Skeletal muscle tissue (tissue), 4 donors: ENCODE measurements at regions not wholly inside any gene's neighbourhood (a gene's known extent, or its start where the extent isn't known, plus 50 kb on each side); places are given as distances from the start of the nearest gene placed in this dataset. TPM values are rescaled to one million over a fixed set of nuclear protein-coding genes. Genes with fewer than 3 reads are reported as not detected.

Experiments
- H3K27ac ChIP-seq: one replicate; pipeline ENCODE4 v1.7.0; 2013; ENCODE audit warnings: mild to moderate bottlenecking, low read depth, low read length, inconsistent platforms
- H3K27me3 ChIP-seq, 3 donors: one replicate each; pipeline ENCODE4 v1.7.0; 2013; ENCODE audit warnings: low read length in 3 of 3; ENCODE audit not compliant: control insufficient read depth in 3 of 3, insufficient read depth in 3 of 3
- H3K36me3 ChIP-seq, 3 donors: one replicate each; pipeline ENCODE4 v1.7.0; 2013; ENCODE audit warnings: low read length in 3 of 3; ENCODE audit not compliant: control insufficient read depth in 3 of 3, insufficient read depth in 3 of 3
- H3K4me1 ChIP-seq, 3 donors: one replicate each; pipeline ENCODE4 v1.7.0; 2013; ENCODE audit warnings: low read length in 3 of 3, mild to moderate bottlenecking in 3 of 3; ENCODE audit not compliant: control insufficient read depth in 3 of 3, insufficient read depth in 3 of 3
- H3K4me3 ChIP-seq, 3 donors: one replicate each; pipeline ENCODE4 v1.7.0; 2013; ENCODE audit warnings: low read length in 3 of 3
- H3K9ac ChIP-seq, 3 donors: one replicate each; pipeline ENCODE4 v1.7.0; 2013; ENCODE audit warnings: low read length in 3 of 3, mild to moderate bottlenecking in 3 of 3, moderate library complexity in 2 of 3, low read depth in 1 of 3
- H3K9me3 ChIP-seq, 3 donors: one replicate each; pipeline ENCODE4 v1.7.0; 2013; ENCODE audit warnings: low read length in 3 of 3; ENCODE audit not compliant: control insufficient read depth in 3 of 3
- small RNA-seq: library from RNA; depleted of rRNA; stranded (forward); fragments of <200 nt; gene quantifications from one replicate; pipeline ENCODE3, GENCODE V24; 2014
- donor health status: Osteomylitis.

GRCh38 chr9:84207491-84207951, 133.0 kb downstream of the SLC28A3 start:
- Histone ChIP-seq H3K4me1 (no peaks in the 10 kb centered on the region), H3K4me3 (no peak overlapping the region), H3K9ac (no peak overlapping the region), H3K36me3 (no peaks in the 10 kb centered on the region), H3K9me3 (no peaks in the 10 kb centered on the region), H3K27ac (peak overlapping the region; percentile 19), H3K27me3 (peaks cover 0 to 5% (median 5%) of the 10 kb centered on the region in 3 donors)

GRCh38 chr9:84212246-84212645, 128.3 kb downstream of the SLC28A3 start:
- H3K36me3 ChIP-seq: no peaks in the 10 kb centered on the region
- H3K27ac ChIP-seq: no peak overlapping the region
- H3K9me3 ChIP-seq: no peaks in the 10 kb centered on the region
- no peak overlapping the region for H3K9ac ChIP-seq
- H3K4me1 ChIP-seq: no peaks in the 10 kb centered on the region
- peaks cover 0 to 2% (median 0%) of the 10 kb centered on the region in 3 donors for H3K27me3 ChIP-seq
- H3K4me3 ChIP-seq: no peak overlapping the region

GRCh38 chr9:84212982-84213381, 127.6 kb downstream of the SLC28A3 start:
- H3K27ac ChIP-seq: no peak overlapping the region
- H3K9me3 ChIP-seq: no peaks in the 10 kb centered on the region
- H3K36me3 ChIP-seq: no peaks in the 10 kb centered on the region
- H3K9ac ChIP-seq: no peak overlapping the region
- H3K4me3 ChIP-seq: no peak overlapping the region
- H3K27me3 ChIP-seq: peaks cover 0 to 4% (median 2%) of the 10 kb centered on the region in 3 donors
- H3K4me1 ChIP-seq: no peaks in the 10 kb centered on the region

GRCh38 chr9:84216151-84216550, 124.4 kb downstream of the SLC28A3 start:
- Histone ChIP-seq H3K36me3 (no peaks in the 10 kb centered on the region), H3K9me3 (no peaks in the 10 kb centered on the region), H3K4me3 (no peak overlapping the region), H3K4me1 (no peaks in the 10 kb centered on the region), H3K9ac (no peak overlapping the region), H3K27me3 (peaks cover 0 to 4% (median 0%) of the 10 kb centered on the region in 3 donors), H3K27ac (no peak overlapping the region)

- H3K36me3 ChIP-seq: no peaks in the 10 kb centered on the region
- no peak overlapping the region for H3K9ac ChIP-seq
- no peaks in the 10 kb centered on the region for H3K4me1 ChIP-seq
- H3K27ac ChIP-seq: no peak overlapping the region
- H3K27me3 ChIP-seq: peaks cover 0 to 4% (median 0%) of the 10 kb centered on the region in 3 donors
- no peak overlapping the region for H3K4me3 ChIP-seq
- H3K9me3 ChIP-seq: no peaks in the 10 kb centered on the region
Observed at GRCh38 chr9:84218322-84218721, 122.2 kb downstream of the SLC28A3 start.

- no peaks in the 10 kb centered on the region for H3K9me3 ChIP-seq
- H3K27me3 ChIP-seq: no peaks in the 10 kb centered on the region
- no peak overlapping the region for H3K27ac ChIP-seq
- H3K36me3 ChIP-seq: no peaks in the 10 kb centered on the region
- H3K4me3 ChIP-seq: no peak overlapping the region
- no peaks in the 10 kb centered on the region for H3K4me1 ChIP-seq
- H3K9ac ChIP-seq: no peak overlapping the region
Observed at GRCh38 chr9:84224246-84224645, 116.3 kb downstream of the SLC28A3 start.

Small RNA genes lying in the stretch of these regions (small RNA-seq; reads per million reads assigned to genes)
- gene AL390838.2: not detected
